ENCODE measurements at regions not wholly inside any gene's neighbourhood (a gene's known extent, or its start where the extent isn't known, plus 50 kb on each side); places are given as distances from the start of the nearest gene placed in this dataset.

DNA sequence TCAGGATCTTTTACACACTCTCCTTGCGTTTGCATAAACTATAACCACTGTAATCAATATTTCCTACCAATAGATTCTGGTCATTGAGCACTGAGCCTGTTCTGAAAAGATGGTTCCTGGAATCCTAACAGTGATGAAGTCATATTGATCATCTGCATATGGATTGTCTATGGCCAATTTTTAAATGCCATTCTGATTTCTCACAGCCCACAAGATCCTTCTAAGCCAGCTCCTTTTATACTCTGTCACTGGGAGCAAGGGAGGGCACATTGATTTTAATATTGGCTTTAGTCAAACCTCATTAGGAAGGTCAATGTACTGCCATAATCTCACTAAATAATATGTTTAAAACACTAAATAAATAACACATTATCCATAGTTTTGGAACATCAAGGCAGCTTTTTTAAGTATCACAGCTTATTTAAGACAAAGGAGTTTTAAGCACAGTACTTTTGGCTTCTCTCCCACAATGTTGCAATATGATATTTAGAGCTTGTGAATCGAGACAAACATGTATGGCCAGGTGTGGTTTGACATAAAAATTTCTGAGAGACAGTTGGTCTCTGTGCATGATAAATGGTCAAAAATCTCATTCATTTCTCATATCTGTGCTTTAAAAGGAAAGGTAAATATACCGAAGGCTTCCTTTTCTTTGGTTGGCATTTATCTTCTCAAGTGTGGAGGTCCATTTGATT lies 267.3 kb downstream of the MTX2 start:
- TF ChIP-seq REST (IDR thresholded peaks at IDR 0.05) (no peak), PBX3 (IDR thresholded peaks at IDR 0.05) (no peak), RFX5 (IDR thresholded peaks at IDR 0.05) (no peak), KDM1A (IDR thresholded peaks at IDR 0.05; ENCODE audit: low read depth) (no peak), SREBF2 (IDR thresholded peaks at IDR 0.05) (no peak)
- TF ChIP-seq, protein P1, sequence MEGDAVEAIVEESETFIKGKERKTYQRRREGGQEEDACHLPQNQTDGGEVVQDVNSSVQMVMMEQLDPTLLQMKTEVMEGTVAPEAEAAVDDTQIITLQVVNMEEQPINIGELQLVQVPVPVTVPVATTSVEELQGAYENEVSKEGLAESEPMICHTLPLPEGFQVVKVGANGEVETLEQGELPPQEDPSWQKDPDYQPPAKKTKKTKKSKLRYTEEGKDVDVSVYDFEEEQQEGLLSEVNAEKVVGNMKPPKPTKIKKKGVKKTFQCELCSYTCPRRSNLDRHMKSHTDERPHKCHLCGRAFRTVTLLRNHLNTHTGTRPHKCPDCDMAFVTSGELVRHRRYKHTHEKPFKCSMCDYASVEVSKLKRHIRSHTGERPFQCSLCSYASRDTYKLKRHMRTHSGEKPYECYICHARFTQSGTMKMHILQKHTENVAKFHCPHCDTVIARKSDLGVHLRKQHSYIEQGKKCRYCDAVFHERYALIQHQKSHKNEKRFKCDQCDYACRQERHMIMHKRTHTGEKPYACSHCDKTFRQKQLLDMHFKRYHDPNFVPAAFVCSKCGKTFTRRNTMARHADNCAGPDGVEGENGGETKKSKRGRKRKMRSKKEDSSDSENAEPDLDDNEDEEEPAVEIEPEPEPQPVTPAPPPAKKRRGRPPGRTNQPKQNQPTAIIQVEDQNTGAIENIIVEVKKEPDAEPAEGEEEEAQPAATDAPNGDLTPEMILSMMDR (IDR thresholded peaks at IDR 0.05): no peak

All from A549 (cell line).